ENCODE measurements at regions not wholly inside any gene's neighbourhood (a gene's known extent, or its start where the extent isn't known, plus 50 kb on each side); places are given as distances from the start of the nearest gene placed in this dataset.

DNA sequence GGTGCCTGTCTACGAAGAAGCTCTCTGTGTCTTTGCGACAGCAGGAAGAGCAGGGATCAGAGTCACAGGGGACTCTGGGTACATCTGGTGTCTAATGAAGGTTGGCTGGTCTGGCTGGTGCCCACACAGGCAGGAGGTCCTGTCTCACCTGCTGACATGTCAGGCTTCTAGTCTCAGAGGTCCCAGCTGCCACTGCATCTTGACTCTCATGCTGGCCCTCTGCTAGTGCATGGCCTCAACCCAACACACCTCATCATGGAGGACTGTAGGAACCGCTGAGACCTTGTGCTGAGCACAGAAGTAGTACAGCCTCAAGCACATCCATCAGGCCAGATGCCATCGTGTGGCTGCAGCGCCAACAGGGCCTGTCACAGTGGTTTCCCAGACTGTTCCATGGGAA is 206.1 kb upstream of the NR2F2 start:
- TF ChIP-seq, protein P1, sequence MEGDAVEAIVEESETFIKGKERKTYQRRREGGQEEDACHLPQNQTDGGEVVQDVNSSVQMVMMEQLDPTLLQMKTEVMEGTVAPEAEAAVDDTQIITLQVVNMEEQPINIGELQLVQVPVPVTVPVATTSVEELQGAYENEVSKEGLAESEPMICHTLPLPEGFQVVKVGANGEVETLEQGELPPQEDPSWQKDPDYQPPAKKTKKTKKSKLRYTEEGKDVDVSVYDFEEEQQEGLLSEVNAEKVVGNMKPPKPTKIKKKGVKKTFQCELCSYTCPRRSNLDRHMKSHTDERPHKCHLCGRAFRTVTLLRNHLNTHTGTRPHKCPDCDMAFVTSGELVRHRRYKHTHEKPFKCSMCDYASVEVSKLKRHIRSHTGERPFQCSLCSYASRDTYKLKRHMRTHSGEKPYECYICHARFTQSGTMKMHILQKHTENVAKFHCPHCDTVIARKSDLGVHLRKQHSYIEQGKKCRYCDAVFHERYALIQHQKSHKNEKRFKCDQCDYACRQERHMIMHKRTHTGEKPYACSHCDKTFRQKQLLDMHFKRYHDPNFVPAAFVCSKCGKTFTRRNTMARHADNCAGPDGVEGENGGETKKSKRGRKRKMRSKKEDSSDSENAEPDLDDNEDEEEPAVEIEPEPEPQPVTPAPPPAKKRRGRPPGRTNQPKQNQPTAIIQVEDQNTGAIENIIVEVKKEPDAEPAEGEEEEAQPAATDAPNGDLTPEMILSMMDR (IDR thresholded peaks at IDR 0.05; ENCODE audit: insufficient read depth, low read length), result no peak
- no peak for TF ChIP-seq POLR2AphosphoS5 (IDR thresholded peaks at IDR 0.05; ENCODE audit: low read depth)
- TF ChIP-seq, protein P2, sequence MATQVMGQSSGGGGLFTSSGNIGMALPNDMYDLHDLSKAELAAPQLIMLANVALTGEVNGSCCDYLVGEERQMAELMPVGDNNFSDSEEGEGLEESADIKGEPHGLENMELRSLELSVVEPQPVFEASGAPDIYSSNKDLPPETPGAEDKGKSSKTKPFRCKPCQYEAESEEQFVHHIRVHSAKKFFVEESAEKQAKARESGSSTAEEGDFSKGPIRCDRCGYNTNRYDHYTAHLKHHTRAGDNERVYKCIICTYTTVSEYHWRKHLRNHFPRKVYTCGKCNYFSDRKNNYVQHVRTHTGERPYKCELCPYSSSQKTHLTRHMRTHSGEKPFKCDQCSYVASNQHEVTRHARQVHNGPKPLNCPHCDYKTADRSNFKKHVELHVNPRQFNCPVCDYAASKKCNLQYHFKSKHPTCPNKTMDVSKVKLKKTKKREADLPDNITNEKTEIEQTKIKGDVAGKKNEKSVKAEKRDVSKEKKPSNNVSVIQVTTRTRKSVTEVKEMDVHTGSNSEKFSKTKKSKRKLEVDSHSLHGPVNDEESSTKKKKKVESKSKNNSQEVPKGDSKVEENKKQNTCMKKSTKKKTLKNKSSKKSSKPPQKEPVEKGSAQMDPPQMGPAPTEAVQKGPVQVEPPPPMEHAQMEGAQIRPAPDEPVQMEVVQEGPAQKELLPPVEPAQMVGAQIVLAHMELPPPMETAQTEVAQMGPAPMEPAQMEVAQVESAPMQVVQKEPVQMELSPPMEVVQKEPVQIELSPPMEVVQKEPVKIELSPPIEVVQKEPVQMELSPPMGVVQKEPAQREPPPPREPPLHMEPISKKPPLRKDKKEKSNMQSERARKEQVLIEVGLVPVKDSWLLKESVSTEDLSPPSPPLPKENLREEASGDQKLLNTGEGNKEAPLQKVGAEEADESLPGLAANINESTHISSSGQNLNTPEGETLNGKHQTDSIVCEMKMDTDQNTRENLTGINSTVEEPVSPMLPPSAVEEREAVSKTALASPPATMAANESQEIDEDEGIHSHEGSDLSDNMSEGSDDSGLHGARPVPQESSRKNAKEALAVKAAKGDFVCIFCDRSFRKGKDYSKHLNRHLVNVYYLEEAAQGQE (IDR thresholded peaks at IDR 0.05; ENCODE audit: insufficient replicate concordance, low read depth), result no peak
- no peak for TF ChIP-seq SPI1 (IDR thresholded peaks at IDR 0.05; ENCODE audit: borderline replicate concordance, low read depth)
- no peak for TF ChIP-seq GABPA (IDR thresholded peaks at IDR 0.05; ENCODE audit: low read depth)
